NCI-H1417 (cell line): ENCODE measurements at regions not wholly inside any gene's neighbourhood (a gene's known extent, or its start where the extent isn't known, plus 50 kb on each side); places are given as distances from the start of the nearest gene placed in this dataset.
"Not testable (repeated sequence)": the region's sequence is repeated elsewhere in the genome, so short reads cannot be mapped to it uniquely, and the experiment has no call there.

Source experiments
- DNase-seq, 3 experiments: peaks; one replicate each; lab custom pipeline; 2025; lab: John Stamatoyannopoulos, UW

DNA sequence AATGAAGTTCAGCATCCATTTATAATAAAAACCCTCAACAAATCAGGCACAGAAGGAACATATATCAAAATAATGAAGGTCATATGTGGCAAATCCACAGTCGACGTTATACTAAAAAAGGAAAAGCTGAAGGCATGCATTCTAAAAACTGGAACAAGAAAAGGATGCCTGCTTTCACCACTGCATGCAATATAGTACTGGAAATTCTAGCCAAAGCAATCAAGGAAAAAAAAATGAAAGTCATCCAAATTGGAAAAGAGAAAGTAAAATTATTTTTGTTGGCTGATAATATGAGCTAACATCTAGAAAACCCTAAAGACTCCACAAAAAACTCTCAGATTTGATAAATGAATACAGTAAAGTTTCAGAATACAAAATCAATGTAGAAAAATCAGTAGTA lies 1123.2 kb downstream of the TBL1XR1 start:
- no peak for DNase-seq

GRCh38 chr3:176071943-176072342 lies 1125.3 kb downstream of the TBL1XR1 start:
- no peak for DNase-seq

DNA sequence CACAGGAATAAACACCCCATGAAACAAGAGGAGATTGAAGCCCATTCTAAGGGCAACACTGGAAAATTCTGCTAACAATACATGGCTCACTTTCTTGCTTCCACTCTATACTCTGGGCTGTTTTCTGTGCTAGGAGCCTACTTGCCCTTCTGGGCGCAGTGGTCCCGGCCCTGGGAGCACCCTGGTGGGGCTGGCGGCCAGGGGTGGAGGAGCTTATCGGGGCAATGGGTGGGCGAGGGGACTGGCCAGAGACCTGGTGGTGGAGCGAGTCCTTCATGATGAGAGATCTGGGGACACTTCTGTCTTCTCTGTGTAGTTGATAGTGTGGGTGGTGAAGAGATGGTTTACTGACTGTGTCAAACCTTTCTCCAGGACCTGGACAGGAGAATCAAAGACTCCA lies 1128.5 kb downstream of the TBL1XR1 start:
- no peak for DNase-seq

GRCh38 chr3:176058856-176059255 lies 1138.4 kb downstream of the TBL1XR1 start:
- DNase-seq: no peak

DNA sequence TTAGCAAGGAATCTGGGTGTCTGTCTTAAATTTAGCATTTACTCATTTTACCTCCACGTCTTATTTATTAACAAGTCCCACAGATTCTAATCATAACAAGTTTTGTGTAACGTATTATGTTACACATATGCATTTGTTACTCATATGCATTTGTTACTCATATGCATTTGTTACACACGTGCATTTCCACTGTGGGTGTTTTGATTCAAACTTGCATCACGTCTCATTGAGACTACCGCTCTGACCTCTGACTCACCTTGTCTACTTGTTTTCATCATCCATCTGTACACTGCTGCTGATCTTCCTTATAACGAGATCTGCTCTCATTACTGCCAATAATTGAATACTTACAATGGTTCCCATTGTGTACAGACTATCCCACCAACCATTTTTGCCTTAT lies 1141.4 kb downstream of the TBL1XR1 start:
- DNase-seq: no peak

- DNase-seq: no peak
Measured at GRCh38 chr3:176051766-176052165, 1145.5 kb downstream of the TBL1XR1 start.

GRCh38 chr3:176046703-176047102 lies 1150.6 kb downstream of the TBL1XR1 start:
- DNase-seq: no peak

DNA sequence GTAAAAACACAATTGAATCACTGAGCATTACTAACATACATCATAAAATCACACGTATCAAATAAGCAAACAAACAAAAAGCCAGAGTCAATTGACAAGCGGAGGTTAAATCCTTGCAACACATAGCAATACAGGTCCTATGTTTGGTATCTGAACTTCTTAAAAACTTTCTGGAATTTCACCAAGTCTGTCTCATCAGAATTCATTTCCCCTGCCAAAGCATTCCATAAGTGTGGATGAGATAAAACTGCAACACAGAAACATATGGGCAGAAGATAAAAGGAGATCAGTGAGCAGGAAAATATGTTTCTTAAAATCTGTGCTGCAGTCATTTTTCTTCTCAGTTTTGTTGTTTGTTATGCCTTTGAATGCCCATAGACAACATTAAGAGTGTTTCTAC lies 1155.5 kb downstream of the TBL1XR1 start:
- DNase-seq: no peak

GRCh38 chr3:176041185-176041584 lies 1156.1 kb downstream of the TBL1XR1 start:
- no peak for DNase-seq

- no peak for DNase-seq
Measured at GRCh38 chr3:176037636-176038035, 1159.6 kb downstream of the TBL1XR1 start.

DNA sequence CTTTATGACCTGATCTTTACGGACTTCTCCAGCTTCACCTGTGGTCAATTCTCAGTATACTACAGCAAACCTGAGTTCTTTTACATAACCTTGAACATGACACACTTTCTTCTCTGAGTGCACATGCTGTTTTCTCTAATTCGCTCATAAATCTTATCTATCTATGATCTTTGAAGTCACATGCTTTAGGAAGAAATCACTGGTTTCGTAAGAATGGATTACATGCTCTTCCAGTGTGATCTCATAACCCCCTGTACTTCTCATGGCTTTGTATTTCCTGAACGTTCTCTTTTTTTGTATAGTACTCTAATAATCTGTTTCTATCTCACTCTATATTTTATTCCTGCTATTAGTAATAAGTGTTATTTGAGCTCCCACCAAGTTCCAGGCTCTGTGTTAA lies 1165.2 kb downstream of the TBL1XR1 start:
- no peak for DNase-seq

GRCh38 chr3:176016203-176016602 lies 1157.1 kb downstream of the NAALADL2 start:
- not testable (repeated sequence) for DNase-seq

DNA sequence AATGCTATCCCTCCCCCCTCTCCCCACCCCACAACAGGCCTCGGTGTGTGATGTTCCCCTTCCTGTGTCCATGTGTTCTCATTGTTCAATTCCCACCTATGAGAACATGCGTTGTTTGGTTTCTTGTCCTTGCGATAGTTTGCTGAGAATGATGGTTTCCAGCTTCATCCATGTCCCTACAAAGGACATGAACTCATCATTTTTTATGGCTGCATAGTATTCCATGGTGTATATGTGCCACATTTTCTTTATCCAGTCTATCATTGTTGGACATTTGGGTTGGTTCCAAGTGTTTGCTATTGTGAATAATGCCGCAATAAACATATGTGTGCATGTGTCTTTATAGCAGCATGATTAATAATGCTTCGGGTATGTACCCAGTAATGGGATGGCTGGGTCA lies 1156.1 kb downstream of the NAALADL2 start:
- DNase-seq: not testable (repeated sequence)

GRCh38 chr3:176009256-176009655 lies 1150.1 kb downstream of the NAALADL2 start:
- DNase-seq: no peak

GRCh38 chr3:176005564-176005963 lies 1146.4 kb downstream of the NAALADL2 start:
- DNase-seq: peak in 1 of 3 experiments; percentile 19

GRCh38 chr3:175989161-175989560 lies 1130.0 kb downstream of the NAALADL2 start:
- DNase-seq: no peak

GRCh38 chr3:175988401-175988800 lies 1129.3 kb downstream of the NAALADL2 start:
- no peak for DNase-seq

DNA sequence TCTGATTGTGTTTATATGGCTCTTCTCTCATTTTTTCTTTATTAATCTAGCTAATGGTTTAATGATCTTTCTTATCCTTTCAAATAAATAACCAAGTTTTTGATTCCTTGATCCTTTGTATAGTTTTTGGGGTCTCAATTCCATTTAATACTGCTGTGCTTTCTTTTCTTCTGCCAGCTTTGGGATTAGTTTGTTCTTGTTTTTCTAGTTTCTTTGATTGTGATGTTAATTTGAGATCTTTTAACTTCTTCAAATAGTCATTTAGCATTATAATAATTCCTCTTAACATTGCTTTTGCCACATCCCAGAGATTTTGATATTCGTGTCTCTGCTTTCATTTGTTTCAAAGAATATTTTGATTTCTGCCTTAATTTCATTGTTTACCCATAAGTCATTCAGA lies 1126.6 kb downstream of the NAALADL2 start:
- DNase-seq: no peak

- DNase-seq: no peak
Measured at GRCh38 chr3:175983379-175983778, 1124.2 kb downstream of the NAALADL2 start.

- no peak for DNase-seq
Measured at GRCh38 chr3:175980486-175981090, 1121.5 kb downstream of the NAALADL2 start.

GRCh38 chr3:175977968-175978752 lies 1119.0 kb downstream of the NAALADL2 start:
- no peak for DNase-seq

- no peak for DNase-seq
Measured at GRCh38 chr3:175969456-175969855, 1110.3 kb downstream of the NAALADL2 start.

DNA sequence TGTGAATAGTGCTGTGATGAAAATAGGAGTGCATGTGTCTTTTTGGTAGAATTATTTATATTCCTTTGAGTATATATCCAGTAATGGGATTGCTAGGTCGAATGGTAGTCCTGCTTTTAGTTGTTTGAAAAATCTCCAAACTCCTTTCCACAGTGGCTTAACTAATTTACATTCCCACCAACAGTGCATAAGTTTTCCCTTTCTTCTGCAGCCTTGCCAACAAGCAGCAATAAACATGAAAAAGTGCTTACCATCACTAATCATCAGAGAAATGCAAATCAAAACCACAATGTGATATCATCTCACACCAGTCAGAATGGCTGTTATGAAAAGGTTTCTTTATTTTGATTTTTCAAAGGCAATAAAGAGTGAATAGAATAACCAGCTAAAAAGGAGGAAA lies 1105.9 kb downstream of the NAALADL2 start:
- DNase-seq: no peak

DNA sequence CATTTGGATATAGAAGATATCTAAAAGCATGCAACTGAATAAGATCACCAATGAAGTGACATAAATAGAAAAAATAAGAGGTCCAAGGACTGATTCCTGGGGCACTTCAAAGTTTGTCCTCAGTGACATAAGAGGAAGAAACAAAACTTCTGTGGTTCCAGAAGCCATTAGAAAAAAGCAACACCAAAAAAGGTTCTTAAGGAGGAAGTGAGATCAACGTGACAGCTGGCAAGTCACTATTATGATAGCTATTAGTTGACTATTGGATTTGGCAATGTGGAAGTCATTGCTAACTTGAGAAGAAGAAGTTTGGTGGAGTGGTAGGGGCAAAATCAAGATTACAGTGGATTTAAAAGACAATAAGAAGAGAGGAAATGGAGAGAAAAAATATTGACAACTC lies 1098.3 kb downstream of the NAALADL2 start:
- no peak for DNase-seq
